Stimulated activated CD4-positive, alpha-beta T cell treated with anti-CD3 and anti-CD28 coated beads, TNF-alpha, amount 100 ng/mL, for 4 hours (primary cell): ENCODE measurements at regions not wholly inside any gene's neighbourhood (a gene's known extent, or its start where the extent isn't known, plus 50 kb on each side); places are given as distances from the start of the nearest gene placed in this dataset.

ENCODE experiments used
- DNase-seq, 3 experiments: peaks; one replicate each; pipeline ENCODE4 v3.0.0-alpha.2; 2020; ENCODE audit warnings: low read depth in 3 of 3

GRCh38 chr10:78934994-78935602, 133.7 kb upstream of the ZMIZ1 start:
- no peak for DNase-seq

- no peak for DNase-seq
Measured at GRCh38 chr10:78935697-78936407, 132.9 kb upstream of the ZMIZ1 start.

GRCh38 chr10:78936412-78937342, 132.1 kb upstream of the ZMIZ1 start:
- DNase-seq = no peak

- no peak for DNase-seq
Measured at GRCh38 chr10:78937393-78937792, 131.4 kb upstream of the ZMIZ1 start.

GRCh38 chr10:78937800-78938694, 130.7 kb upstream of the ZMIZ1 start:
- no peak for DNase-seq

DNA sequence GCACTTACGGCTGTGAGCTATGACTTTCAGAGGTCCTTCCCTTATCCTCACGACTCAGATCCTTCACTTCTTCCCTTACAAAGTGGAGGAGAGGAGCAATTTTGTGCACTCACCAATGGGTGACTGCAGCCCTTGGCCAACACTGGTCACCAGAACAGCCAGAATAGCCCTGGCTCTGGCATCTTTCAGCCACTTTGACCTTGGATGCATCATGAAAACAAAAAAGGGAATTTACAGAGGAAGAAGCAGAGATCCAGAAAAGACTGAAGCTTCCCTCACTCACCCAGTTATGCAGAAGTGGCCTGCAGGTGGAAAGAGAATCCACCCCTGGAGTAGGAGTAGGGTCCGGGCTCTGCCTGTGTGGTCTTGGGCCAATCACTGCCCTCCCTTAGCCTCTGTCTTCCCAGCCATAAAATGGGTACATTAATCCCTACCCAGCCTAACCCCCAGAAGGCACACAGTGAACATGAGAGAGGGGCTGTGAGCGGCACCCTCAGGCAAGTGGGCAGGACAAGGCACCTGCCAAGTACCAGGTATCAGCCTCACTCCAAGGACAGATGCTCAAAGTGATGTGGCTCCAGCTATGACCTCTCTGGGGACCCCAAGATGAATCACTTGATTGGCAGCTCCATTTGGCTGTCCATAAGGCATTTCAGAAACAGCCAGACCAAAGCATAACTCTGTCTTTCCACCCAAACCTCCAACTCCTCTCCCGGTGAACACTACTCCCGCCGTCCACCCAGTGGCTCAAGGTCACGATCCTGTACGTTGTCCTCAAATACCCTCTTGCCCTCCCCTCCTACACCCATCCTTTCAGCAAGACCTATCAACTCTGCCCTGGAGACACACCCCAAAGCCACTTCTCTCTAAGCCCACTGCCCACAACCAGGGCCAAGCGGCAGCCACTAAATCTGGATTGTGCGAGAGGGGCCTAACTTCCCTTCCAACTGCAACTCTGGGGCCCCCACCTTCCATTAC, 129.8 kb upstream of the ZMIZ1 start:
- DNase-seq = no peak

- DNase-seq = no peak
Measured at GRCh38 chr10:78942091-78942501, 126.7 kb upstream of the ZMIZ1 start.

- DNase-seq = no peak
Measured at GRCh38 chr10:78944723-78945312, 123.9 kb upstream of the ZMIZ1 start.

- DNase-seq = no peak
Measured at GRCh38 chr10:78945838-78946237, 122.9 kb upstream of the ZMIZ1 start.

GRCh38 chr10:78947226-78947625, 121.5 kb upstream of the ZMIZ1 start:
- DNase-seq = no peak

DNA sequence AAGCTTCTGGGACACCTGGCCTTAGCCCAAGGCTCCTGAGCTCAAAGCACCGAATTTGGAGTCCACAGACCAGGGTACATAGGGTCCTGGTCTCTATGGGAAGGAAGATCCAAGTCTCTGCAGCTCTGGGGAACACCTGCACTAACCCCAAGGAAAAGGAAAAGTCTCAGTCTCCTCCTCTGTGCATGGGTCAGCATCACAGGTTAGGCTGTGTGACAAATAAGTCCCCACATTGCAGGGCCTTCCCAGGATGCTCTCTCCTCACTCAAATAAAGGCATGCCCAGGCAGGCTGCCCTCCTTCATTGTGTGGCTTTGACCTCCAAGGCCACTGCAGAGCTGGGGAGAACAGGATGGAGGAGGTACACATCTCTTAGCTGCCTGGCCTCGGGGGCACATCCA, 121.0 kb upstream of the ZMIZ1 start:
- DNase-seq = no peak

- no peak for DNase-seq
Measured at GRCh38 chr10:78948621-78949030, 120.1 kb upstream of the ZMIZ1 start.

DNA sequence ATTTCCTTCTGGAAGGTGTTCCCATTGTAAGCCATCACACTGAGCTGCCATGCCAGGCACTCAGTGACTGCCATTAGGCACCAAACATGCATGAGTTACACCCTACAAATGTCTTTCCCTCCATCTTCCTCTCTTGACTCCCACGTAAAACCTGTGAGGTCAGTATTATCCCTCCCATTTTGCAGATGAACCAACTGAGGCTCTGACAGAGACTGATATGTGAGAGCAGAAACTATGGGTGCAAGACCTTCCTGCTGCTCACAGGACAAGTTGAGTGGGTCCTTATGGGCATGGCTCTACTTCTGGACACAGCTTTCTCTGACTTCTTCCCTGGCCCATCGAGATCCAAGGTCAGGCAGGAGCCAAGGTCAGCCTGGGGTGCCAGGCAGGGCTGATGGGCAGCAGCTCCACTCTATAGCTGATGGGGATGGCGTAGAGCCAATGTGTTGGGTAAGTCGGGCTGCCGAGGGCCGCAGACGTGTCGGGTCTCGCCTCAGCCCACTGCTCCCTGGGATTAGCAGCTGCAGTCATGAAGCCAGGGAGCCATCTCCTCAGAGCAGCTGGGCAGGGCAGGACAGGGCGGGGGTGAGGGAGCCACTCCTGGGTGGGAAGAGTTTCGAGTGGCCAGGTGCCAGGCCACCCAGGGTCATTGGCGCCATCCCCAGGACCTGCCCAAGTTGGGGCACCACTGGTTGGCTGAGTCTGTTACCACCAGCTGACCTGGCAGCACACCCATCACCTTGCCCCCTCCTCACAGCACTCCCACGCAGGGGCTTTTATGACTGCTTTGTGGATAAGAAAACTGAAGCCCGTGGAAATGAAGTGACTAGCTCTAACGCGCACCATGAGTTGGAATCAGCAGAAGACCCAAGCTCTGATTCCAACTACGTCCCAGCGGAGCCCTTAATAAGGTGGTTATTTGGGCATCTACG, 117.8 kb upstream of the ZMIZ1 start:
- no peak for DNase-seq

- no peak for DNase-seq
Measured at GRCh38 chr10:78952030-78952429, 116.7 kb upstream of the ZMIZ1 start.

GRCh38 chr10:78952686-78953085, 116.1 kb upstream of the ZMIZ1 start:
- DNase-seq = no peak

DNA sequence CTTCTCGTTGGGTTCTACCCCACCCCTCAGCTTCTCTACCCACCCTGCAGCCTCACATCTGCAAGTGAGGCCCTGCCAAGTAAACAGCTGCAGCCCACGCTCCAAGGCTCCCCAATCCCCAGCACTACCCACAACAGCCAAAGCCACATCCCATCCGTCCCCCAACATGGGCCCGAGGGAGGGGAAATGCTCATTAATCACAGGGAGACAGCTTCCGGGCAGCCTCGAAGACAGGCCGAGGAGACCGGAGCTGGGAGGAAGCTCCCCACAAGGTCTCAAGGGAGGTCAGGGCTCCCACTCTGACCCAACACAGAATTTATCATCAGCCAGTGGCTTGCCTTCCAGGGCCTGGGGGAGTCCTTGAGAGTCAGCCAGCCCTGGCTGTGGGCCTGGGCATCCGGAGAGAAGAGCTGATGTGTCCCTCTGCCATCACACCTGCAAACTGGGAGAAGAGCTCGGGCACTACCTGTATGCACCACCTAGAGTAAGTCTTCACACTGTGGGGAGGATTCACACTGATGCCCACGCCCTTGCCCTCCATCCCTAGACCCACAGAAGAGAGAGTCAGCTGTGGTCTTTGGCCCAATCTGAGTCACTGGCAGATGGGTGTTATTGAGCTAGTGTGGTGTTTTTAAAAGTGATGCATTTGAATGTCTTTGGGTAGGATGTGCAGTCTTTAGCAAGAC, 115.5 kb upstream of the ZMIZ1 start:
- DNase-seq = no peak

DNA sequence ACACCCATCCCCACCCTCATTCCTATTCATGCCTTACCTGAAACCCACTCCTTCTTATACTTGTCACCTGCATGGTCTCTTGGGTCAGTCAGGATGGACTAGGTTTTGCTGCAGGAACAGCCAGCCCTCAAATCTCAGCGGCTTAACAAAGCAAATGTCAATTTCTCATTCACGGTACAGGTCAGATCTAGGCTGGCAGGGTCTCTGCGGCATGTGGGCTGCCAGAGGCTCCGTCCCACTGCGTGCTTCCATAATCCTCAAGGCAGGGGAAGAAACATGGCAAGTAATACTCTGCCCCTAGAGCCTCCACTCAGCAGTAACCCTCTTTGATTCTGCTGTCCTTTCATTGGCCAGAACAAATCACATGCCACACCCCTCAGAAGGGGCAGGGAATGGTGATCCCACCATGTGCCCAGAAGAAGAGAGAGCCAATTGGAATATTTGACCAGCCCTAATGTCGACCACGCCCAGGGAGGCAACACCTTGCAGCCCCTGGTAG, 114.9 kb upstream of the ZMIZ1 start:
- DNase-seq = no peak

DNA sequence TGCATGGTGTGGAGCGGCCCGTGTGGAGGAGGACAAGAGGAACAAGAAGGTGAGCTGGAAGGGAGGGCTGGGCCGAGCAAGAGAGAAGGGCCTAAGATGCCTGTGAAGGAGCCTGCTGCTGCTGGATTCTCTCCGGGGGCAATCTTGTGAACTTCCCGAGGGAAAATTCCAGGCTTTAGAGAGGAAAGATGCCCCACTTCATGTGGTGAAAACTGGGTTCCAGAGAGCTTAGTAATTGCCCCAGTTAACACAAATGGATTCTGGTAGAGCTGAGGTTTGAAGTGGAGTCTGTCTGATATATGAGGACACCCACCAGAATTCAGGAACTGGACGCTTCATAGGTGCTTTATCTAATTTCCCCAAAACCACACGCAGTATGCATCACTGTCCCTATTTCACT, 114.1 kb upstream of the ZMIZ1 start:
- DNase-seq = no peak
